Stromal cell of bone marrow (primary cell): ENCODE measurements at regions not wholly inside any gene's neighbourhood (a gene's known extent, or its start where the extent isn't known, plus 50 kb on each side); places are given as distances from the start of the nearest gene placed in this dataset.
"Not testable (repeated sequence)": the region's sequence is repeated elsewhere in the genome, so short reads cannot be mapped to it uniquely, and the experiment has no call there.

Experiments
- DNase-seq: peaks from one replicate; pipeline ENCODE4 v3.0.0-alpha.2; 2012; ENCODE audit warnings: low read depth

GRCh38 chr12:111152561-111152960 lies 216.3 kb downstream of the PHETA1 start:
- DNase-seq: no peak

GRCh38 chr12:111150921-111151840 lies 217.7 kb downstream of the PHETA1 start:
- DNase-seq: no peak

GRCh38 chr12:111150360-111150759 lies 218.5 kb downstream of the PHETA1 start:
- DNase-seq: no peak

GRCh38 chr12:111149299-111149698 lies 219.6 kb downstream of the PHETA1 start:
- no peak for DNase-seq

GRCh38 chr12:111148005-111148404 lies 220.9 kb downstream of the PHETA1 start:
- no peak for DNase-seq

- no peak for DNase-seq
Observed at GRCh38 chr12:111143271-111143670, 222.9 kb upstream of the MYL2 start.

- DNase-seq: no peak
Observed at GRCh38 chr12:111141205-111141604, 220.8 kb upstream of the MYL2 start.

GRCh38 chr12:111138016-111138415 lies 217.6 kb upstream of the MYL2 start:
- no peak for DNase-seq

GRCh38 chr12:111135293-111135832 lies 215.0 kb upstream of the MYL2 start:
- no peak for DNase-seq

- no peak for DNase-seq
Observed at GRCh38 chr12:111130336-111130735, 210.0 kb upstream of the MYL2 start.

- no peak for DNase-seq
Observed at GRCh38 chr12:111129149-111129767, 208.9 kb upstream of the MYL2 start.

GRCh38 chr12:111126331-111126730 lies 206.0 kb upstream of the MYL2 start:
- DNase-seq: no peak

- DNase-seq: no peak
Observed at GRCh38 chr12:111124183-111124582, 203.8 kb upstream of the MYL2 start.

- DNase-seq: no peak
Observed at GRCh38 chr12:111123390-111123789, 203.0 kb upstream of the MYL2 start.

- no peak for DNase-seq
Observed at GRCh38 chr12:111122458-111122878, 202.1 kb upstream of the MYL2 start.

- no peak for DNase-seq
Observed at GRCh38 chr12:111121840-111122239, 201.5 kb upstream of the MYL2 start.

GRCh38 chr12:111120578-111120977 lies 200.2 kb upstream of the MYL2 start:
- DNase-seq: no peak

GRCh38 chr12:111117017-111117416 lies 196.6 kb upstream of the MYL2 start:
- no peak for DNase-seq

GRCh38 chr12:111113313-111113712 lies 192.9 kb upstream of the MYL2 start:
- DNase-seq: not testable (repeated sequence)

- DNase-seq: no peak
Observed at GRCh38 chr12:111112311-111113098, 192.1 kb upstream of the MYL2 start.

GRCh38 chr12:111111681-111112080 lies 191.3 kb upstream of the MYL2 start:
- no peak for DNase-seq

- DNase-seq: no peak
Observed at GRCh38 chr12:111110556-111110955, 190.2 kb upstream of the MYL2 start.
